Lower leg skin (tissue), 4 donors: ENCODE measurements at regions not wholly inside any gene's neighbourhood (a gene's known extent, or its start where the extent isn't known, plus 50 kb on each side); places are given as distances from the start of the nearest gene placed in this dataset.

ENCODE experiments used
- DNase-seq, 2 donors: peaks; one replicate each; pipeline ENCODE4 v3.0.0-alpha.2; 2019; ENCODE audit warnings: low spot score in 2 of 2
- H3K4me3 ChIP-seq: fragments of 200-600 bp; sonication (generic); 2 replicates; pipeline ENCODE4 v1.5.1; 2017; ENCODE audit warnings: mild to moderate bottlenecking, low read depth; ENCODE audit not compliant: poor library complexity, severe bottlenecking
- CTCF ChIP-seq, 3 donors: fragments of 450-650 bp; IDR thresholded peaks; one replicate each; pipeline ENCODE4 v1.5.1; 2016; ENCODE audit warnings: antibody characterized with exemption in 3 of 3, mild to moderate bottlenecking in 3 of 3, moderate library complexity in 2 of 3
- POLR2A ChIP-seq, 2 donors: fragments of 450-650 bp; IDR thresholded peaks; one replicate each; pipeline ENCODE4 v1.6.1; 2016 to 2017; ENCODE audit warnings: antibody characterized with exemption in 2 of 2, mild to moderate bottlenecking in 1 of 2, moderate library complexity in 1 of 2
- WGBS, 2 donors: methylation state at CpG; one replicate each; pipeline ENCODE4 v1.1.5; 2018; 5-methylcytosine and 5-hydroxymethylcytosine counted together
- intact Hi-C: fragments of 100-400 bp; cut with DNase I; formaldehyde crosslinking; loops from one replicate; pipeline ENCODE4 v1.15.0; 2023; ENCODE audit warnings: low total_unique reads

- DNase-seq, result no peak
- no peak for TF ChIP-seq CTCF (IDR thresholded peaks at IDR 0.05)
- no peak for TF ChIP-seq POLR2A (IDR thresholded peaks at IDR 0.05)
- intact Hi-C loops, result no loop called here
- no peak overlapping the region for H3K4me3 ChIP-seq
- WGBS, 2 donors, result 94 to 95% methylated on average over 2 of the region's 2 CpGs
Measured at GRCh38 chr5:104734046-104734445, 1171.5 kb upstream of the NUDT12 start.

DNA sequence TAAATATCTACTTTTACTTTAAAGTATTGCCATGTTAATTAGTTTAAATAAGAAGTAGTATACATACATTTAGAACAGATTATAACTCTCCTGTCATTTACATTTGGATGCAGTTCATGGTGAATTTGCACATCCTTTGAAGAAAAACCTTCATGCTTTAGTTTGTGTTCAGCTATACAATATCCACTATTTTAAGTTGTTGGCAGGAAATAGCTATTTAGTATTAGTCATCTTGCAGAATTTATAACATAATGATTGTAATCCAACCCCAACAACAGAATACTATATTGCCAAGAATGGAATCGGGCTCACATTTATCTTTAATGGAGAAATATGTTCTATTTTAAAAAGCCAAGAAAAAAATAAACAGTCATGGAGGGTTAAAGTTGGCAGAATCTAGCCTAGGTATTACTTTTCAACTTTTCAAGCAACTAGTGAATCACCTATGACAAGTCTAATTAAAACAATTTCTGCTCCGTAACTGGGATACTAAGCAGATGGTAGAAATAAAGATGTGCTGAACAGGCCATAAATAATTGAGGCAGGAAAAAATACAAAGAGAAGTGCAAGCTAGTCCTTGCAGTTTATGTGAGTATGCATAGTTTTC, 1170.6 kb upstream of the NUDT12 start:
- whole genome bisulfite sequencing, 2 donors, result 44 to 71% methylated on average over 2 of the region's 2 CpGs
- intact Hi-C loops, result no loop called here
- DNase-seq, result no peak
- no peak for TF ChIP-seq CTCF (IDR thresholded peaks at IDR 0.05)
- TF ChIP-seq POLR2A (IDR thresholded peaks at IDR 0.05), result no peak
- no peak overlapping the region for H3K4me3 ChIP-seq

DNA sequence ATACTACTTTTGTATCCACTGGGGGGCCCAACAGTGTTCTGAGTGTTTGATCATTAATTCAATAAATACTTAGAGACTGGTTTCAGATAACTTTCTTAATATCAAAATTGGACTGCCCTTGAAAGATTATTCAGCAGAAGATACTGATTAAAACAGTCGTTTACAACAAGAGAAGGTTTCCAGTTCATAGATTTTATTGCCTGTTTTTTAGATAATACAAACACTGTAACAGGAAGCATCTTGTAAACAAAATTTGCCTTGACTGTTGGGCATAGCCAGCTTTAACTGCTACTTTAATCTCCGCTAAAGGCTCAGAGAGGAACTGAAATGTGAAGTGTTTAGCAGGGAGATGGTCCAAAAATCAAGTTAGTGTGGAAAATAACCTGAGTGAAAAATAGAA, 1168.7 kb upstream of the NUDT12 start:
- no peak overlapping the region for H3K4me3 ChIP-seq
- intact Hi-C loops, result no loop called here
- no peak for DNase-seq
- no peak for TF ChIP-seq CTCF (IDR thresholded peaks at IDR 0.05)
- TF ChIP-seq POLR2A (IDR thresholded peaks at IDR 0.05), result no peak
- WGBS, 2 donors, result 68 to 75% methylated on average over 2 of the region's 2 CpGs

DNA sequence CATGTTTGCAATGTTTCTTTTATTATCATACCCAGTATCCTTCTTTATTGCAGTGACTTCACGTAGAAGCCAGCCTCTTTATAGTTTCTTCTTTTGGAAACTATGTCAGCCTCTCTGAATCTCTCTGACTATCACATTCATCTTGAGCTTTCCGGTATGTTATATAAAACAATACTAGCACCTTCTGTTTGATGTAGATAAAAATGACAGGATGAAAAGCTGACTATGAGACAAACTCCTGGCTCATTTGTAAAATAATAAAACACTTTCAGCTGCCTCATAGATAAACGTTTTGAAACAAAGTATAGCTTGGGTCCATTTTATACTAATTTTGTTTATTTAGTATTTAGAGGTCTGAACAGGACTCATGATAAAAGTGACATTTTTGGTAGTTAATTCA, 1145.4 kb upstream of the NUDT12 start:
- intact Hi-C loops, result no loop called here
- no peak overlapping the region for H3K4me3 ChIP-seq
- 50 to 52% methylated on average over 3 of the region's 3 CpGs for WGBS, 2 donors
- no peak for DNase-seq
- TF ChIP-seq POLR2A (IDR thresholded peaks at IDR 0.05) (no peak), CTCF (IDR thresholded peaks at IDR 0.05) (no peak)

GRCh38 chr5:104706600-104706999, 1144.0 kb upstream of the NUDT12 start:
- intact Hi-C loops, result no loop called here
- H3K4me3 ChIP-seq, result no peak overlapping the region
- 71 to 86% methylated on average over 3 of the region's 3 CpGs for WGBS, 2 donors
- TF ChIP-seq CTCF (IDR thresholded peaks at IDR 0.05) (no peak), POLR2A (IDR thresholded peaks at IDR 0.05) (no peak)
- DNase-seq, result no peak

- DNase-seq, result no peak
- 71 to 77% methylated on average over 1 of the region's 1 CpG for WGBS, 2 donors
- intact Hi-C loops, result no loop called here
- no peak overlapping the region for H3K4me3 ChIP-seq
- TF ChIP-seq CTCF (IDR thresholded peaks at IDR 0.05) (no peak), POLR2A (IDR thresholded peaks at IDR 0.05) (no peak)
Measured at GRCh38 chr5:104702212-104702611, 1139.6 kb upstream of the NUDT12 start.
